HCT116 (cell line): ENCODE measurements at regions not wholly inside any gene's neighbourhood (a gene's known extent, or its start where the extent isn't known, plus 50 kb on each side); places are given as distances from the start of the nearest gene placed in this dataset.

ENCODE experiments used
- ATAC-seq: fragments of 200-7000 bp; cut with Tn5 transposase; 2 replicates; pipeline ENCODE4 v1.9.1; 2020; ENCODE audit warnings: mild to moderate bottlenecking, moderate library complexity
- BruUV-seq: library from RNA; stranded (reverse); fragments of 400-500 nt; replicated peaks from 2 replicates; lab custom pipeline; 2021; lab: Mats Ljungman, UMichigan
- CTCF ChIA-PET: fragments of 300-600 bp; sonication (Branson Sonifier 250); formaldehyde crosslinking; loops from one replicate; lab custom pipeline; 2021; ENCODE audit warnings: antibody characterized with exemption; lab: Charles Lee
- POLR2A ChIA-PET: fragments of 300-600, 350-600 bp; sonication (Branson Sonifier 250); formaldehyde crosslinking; loops from one replicate; lab custom pipeline; 2021; ENCODE audit warnings: antibody characterized with exemption; lab: Charles Lee
- RAD21 ChIA-PET, 2 experiments: fragments of 300-600 bp; sonication (Branson Sonifier 250); formaldehyde crosslinking; loops; one replicate each; lab custom pipeline; 2023; ENCODE audit warnings: low total read pairs in 2 of 2; ENCODE audit not compliant: uncharacterized antibody in 2 of 2, unreplicated experiment in 2 of 2, low non-redundant PET in 1 of 2; lab: Charles Lee
- DNase-seq: peaks from one replicate; pipeline ENCODE4 v3.0.0-alpha.2; 2010; ENCODE audit warnings: low read depth, low spot score
- H2AFZ ChIP-seq: fragments of 200-600 bp; shearing (Covaris generic), sonication (generic); 2 replicates; pipeline ENCODE4 v1.6.1; 2017; ENCODE audit warnings: low read depth, mixed run types, mixed read lengths, antibody characterized with exemption, low read length; ENCODE audit not compliant: poor library complexity, severe bottlenecking
- H3K27ac ChIP-seq: 2 replicates; pipeline ENCODE4 v1.5.1; 2012; ENCODE audit warnings: low read depth, low read length
- H3K27me3 ChIP-seq: fragments of 200-600 bp; sonication (generic); 2 replicates; pipeline ENCODE4 v1.6.1; 2016; ENCODE audit warnings: mixed run types, low read length, mixed read lengths; ENCODE audit not compliant: insufficient read depth
- H3K36me3 ChIP-seq, 2 experiments: fragments of 200-500 bp in 1 of 2; fragments of 200-600 bp in 1 of 2; sonication (Bioruptor generic) in 1 of 2; sonication (generic) in 1 of 2; 2 replicates each; pipeline versions ENCODE4 v1.5.1 to v1.6.1; 2014 to 2016; ENCODE audit warnings: low read length in 2 of 2, inconsistent platforms in 1 of 2, mixed read lengths in 1 of 2, mixed run types in 1 of 2; ENCODE audit not compliant: insufficient read depth in 2 of 2, control insufficient read depth in 1 of 2
- H3K4me1 ChIP-seq, 2 experiments: fragments of 200-600 bp in 1 of 2; sonication (generic) in 1 of 2; 2 replicates each; pipeline versions ENCODE4 v1.5.1 to v1.6.1; 2012 to 2017; ENCODE audit warnings: low read length in 2 of 2, inconsistent platforms in 1 of 2, mild to moderate bottlenecking in 1 of 2, mixed read lengths in 1 of 2, mixed run types in 1 of 2, moderate library complexity in 1 of 2; ENCODE audit not compliant: insufficient read depth in 2 of 2, control insufficient read depth in 1 of 2
- H3K4me2 ChIP-seq: fragments of 200-600 bp; sonication (generic); 2 replicates; pipeline ENCODE4 v1.6.1; 2017; ENCODE audit warnings: mixed run types, low read length, mixed read lengths
- H3K4me3 ChIP-seq, 2 experiments: fragments of 200-600 bp in 1 of 2; sonication (generic) in 1 of 2; replicated peaks in 1 of 2; 2 replicates each; pipeline ENCODE4 v1.5.1; 2011 to 2016; ENCODE audit warnings: low read length in 2 of 2, control low read depth in 1 of 2, low read depth in 1 of 2, mild to moderate bottlenecking in 1 of 2, mixed read lengths in 1 of 2, mixed run types in 1 of 2
- H3K79me2 ChIP-seq: fragments of 200-600 bp; sonication (generic); 2 replicates; pipeline ENCODE4 v1.6.1; 2017; ENCODE audit warnings: mild to moderate bottlenecking, mixed run types, low read length, moderate library complexity, mixed read lengths; ENCODE audit not compliant: insufficient read depth
- H3K9ac ChIP-seq: fragments of 200-600 bp; sonication (generic); 2 replicates; pipeline ENCODE4 v1.6.1; 2016; ENCODE audit warnings: low read length, mixed read lengths
- H3K9me2 ChIP-seq: fragments of 200-600 bp; sonication (generic), shearing (Covaris generic); 2 replicates; pipeline ENCODE4 v1.6.1; 2017; ENCODE audit warnings: mixed run types, mild to moderate bottlenecking, moderate library complexity; ENCODE audit not compliant: insufficient read depth
- H3K9me3 ChIP-seq, 2 experiments: fragments of 200-500 bp in 1 of 2; fragments of 200-600 bp in 1 of 2; sonication (Bioruptor generic) in 1 of 2; sonication (generic) in 1 of 2; 2 replicates each; pipeline ENCODE4 v1.6.1; 2014 to 2017; ENCODE audit warnings: low read length in 2 of 2, mixed read lengths in 2 of 2, inconsistent platforms in 1 of 2, low read depth in 1 of 2, mild to moderate bottlenecking in 1 of 2, mixed run types in 1 of 2, moderate library complexity in 1 of 2; ENCODE audit not compliant: control insufficient read depth in 1 of 2, insufficient read depth in 1 of 2
- H4K20me1 ChIP-seq: fragments of 200-600 bp; sonication (generic), shearing (Covaris generic); 2 replicates; pipeline ENCODE4 v1.6.1; 2017; ENCODE audit warnings: mixed run types, mild to moderate bottlenecking, moderate library complexity; ENCODE audit not compliant: insufficient read depth
- CBX3 ChIP-seq: IDR thresholded peaks from 2 replicates; pipeline ENCODE4 v1.6.1; 2012; ENCODE audit warnings: low read depth
- ELF1 ChIP-seq: IDR thresholded peaks from 2 replicates; pipeline ENCODE4 v1.6.1; 2012; ENCODE audit warnings: low read depth, borderline replicate concordance
- EZH2 ChIP-seq: fragments of 200-600 bp; sonication (generic); IDR thresholded peaks from 2 replicates; pipeline ENCODE4 v1.6.1; 2017; ENCODE audit warnings: antibody characterized with exemption, mixed run types
- FOSL1 ChIP-seq: IDR thresholded peaks from 2 replicates; pipeline ENCODE4 v1.6.1; 2012; ENCODE audit warnings: low read depth
- JUND ChIP-seq: IDR thresholded peaks from 2 replicates; pipeline ENCODE4 v1.6.1; 2012
- POLR2A ChIP-seq: IDR thresholded peaks from 2 replicates; pipeline ENCODE4 v1.7.0; 2011; ENCODE audit warnings: borderline replicate concordance; ENCODE audit not compliant: insufficient read depth, insufficient read length; ENCODE audit errors: extremely low read depth
- RAD21 ChIP-seq: IDR thresholded peaks from 2 replicates; pipeline ENCODE4 v1.6.1; 2012; ENCODE audit warnings: low read depth, mild to moderate bottlenecking
- REST ChIP-seq: IDR thresholded peaks from 2 replicates; pipeline ENCODE4 v1.6.1; 2012; ENCODE audit warnings: low read depth
- SP1 ChIP-seq: IDR thresholded peaks from 2 replicates; pipeline ENCODE4 v1.6.1; 2012; ENCODE audit warnings: low read depth
- ZNF274 ChIP-seq: fragments of 200-500 bp; sonication (Bioruptor generic); IDR thresholded peaks from 2 replicates; pipeline ENCODE4 v1.6.1; 2014; ENCODE audit warnings: mild to moderate bottlenecking, low read depth, low read length, inconsistent platforms
- intact Hi-C: fragments of 100-400 bp; cut with micrococcal nuclease; formaldehyde crosslinking; loops from 2 replicates; pipeline ENCODE4 v1.10.0; 2022
- TF ChIP-seq, protein P1 (sequence below), 3 experiments: fragments of 200-600 bp in 1 of 3; sonication (generic) in 1 of 3; IDR thresholded peaks in 2 of 3; conservative IDR thresholded peaks in 1 of 3; 2 replicates each; pipeline ENCODE4 v1.5.1; 2012 to 2017; ENCODE audit warnings: low read depth in 2 of 3, low read length in 2 of 3, antibody characterized with exemption in 1 of 3, borderline replicate concordance in 1 of 3, control low read depth in 1 of 3, mild to moderate bottlenecking in 1 of 3, mixed read lengths in 1 of 3, mixed run types in 1 of 3, moderate library complexity in 1 of 3; ENCODE audit not compliant: insufficient read depth in 1 of 3
- TF ChIP-seq, protein P2 (sequence below): IDR thresholded peaks from 2 replicates; pipeline ENCODE4 v1.6.1; 2012
- TF ChIP-seq, protein P3 (sequence below): IDR thresholded peaks from 2 replicates; pipeline ENCODE4 v1.6.1; 2011; ENCODE audit warnings: mild to moderate bottlenecking, low read length, moderate library complexity; ENCODE audit not compliant: insufficient replicate concordance; ENCODE audit errors: extremely low read depth

DNA sequence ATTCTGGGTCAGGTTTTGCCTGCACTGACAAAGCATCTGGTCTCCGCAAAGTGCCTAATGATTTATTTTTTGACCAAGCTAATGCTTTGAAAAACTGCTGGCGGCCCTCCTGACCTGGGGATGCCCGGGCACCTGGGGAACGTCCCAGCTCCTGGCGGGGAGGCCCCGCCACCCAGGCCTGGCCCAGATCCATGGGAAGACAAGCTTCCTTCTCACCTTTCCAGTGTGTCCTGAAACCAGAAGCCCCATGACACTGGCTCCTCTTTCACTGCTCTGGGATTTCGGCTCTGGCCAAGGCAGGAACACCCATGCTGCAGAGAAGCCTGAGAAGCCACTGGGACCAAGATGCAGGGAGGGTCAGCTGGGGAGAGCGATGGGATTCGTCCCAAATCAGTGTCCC lies 144.1 kb downstream of the SEC61B start:
- no peaks in the 10 kb centered on the region for H3K36me3 ChIP-seq
- H2AFZ ChIP-seq: no peak overlapping the region
- no TSS peak for BruUV-seq
- no peak for ATAC-seq
- no peaks in the 10 kb centered on the region for H3K9me2 ChIP-seq
- ChIA-PET POLR2A (no interaction called here), CTCF (no interaction called here), RAD21 (no interaction called here)
- H3K27ac ChIP-seq: no peak overlapping the region
- no peak overlapping the region for H3K4me3 ChIP-seq
- H3K9me3 ChIP-seq: no peaks in the 10 kb centered on the region
- no peaks in the 10 kb centered on the region for H3K79me2 ChIP-seq
- no peak for DNase-seq
- intact Hi-C loops: no loop called here
- H4K20me1 ChIP-seq: no peaks in the 10 kb centered on the region
- no peak overlapping the region for H3K4me2 ChIP-seq
- TF ChIP-seq POLR2A: no peak
- TF ChIP-seq EZH2: no peak
- peaks cover 15% of the 10 kb centered on the region for H3K27me3 ChIP-seq
- H3K9ac ChIP-seq: no peak overlapping the region
- peaks cover 5 to 12% of the 10 kb centered on the region in 2 experiments; a peak in 1 of 4 replicates for H3K4me1 ChIP-seq

GRCh38 chr9:99366621-99367020 lies 144.5 kb downstream of the SEC61B start:
- POLR2A ChIA-PET: no interaction called here
- no TSS peak for BruUV-seq
- RAD21 ChIA-PET: no interaction called here
- H3K9me2 ChIP-seq: no peaks in the 10 kb centered on the region
- H3K27ac ChIP-seq: no peak overlapping the region
- H3K4me1 ChIP-seq: peaks cover 5 to 12% of the 10 kb centered on the region in 2 experiments; a peak in 1 of 4 replicates
- no peak overlapping the region for H2AFZ ChIP-seq
- no peak overlapping the region for H3K9ac ChIP-seq
- no peaks in the 10 kb centered on the region for H3K9me3 ChIP-seq
- TF ChIP-seq JUND (no peak), ELF1 (no peak), SP1 (no peak), CBX3 (no peak), RAD21 (no peak), REST (no peak), FOSL1 (no peak), POLR2A (no peak), ZNF274 (no peak)
- TF ChIP-seq, protein P1, sequence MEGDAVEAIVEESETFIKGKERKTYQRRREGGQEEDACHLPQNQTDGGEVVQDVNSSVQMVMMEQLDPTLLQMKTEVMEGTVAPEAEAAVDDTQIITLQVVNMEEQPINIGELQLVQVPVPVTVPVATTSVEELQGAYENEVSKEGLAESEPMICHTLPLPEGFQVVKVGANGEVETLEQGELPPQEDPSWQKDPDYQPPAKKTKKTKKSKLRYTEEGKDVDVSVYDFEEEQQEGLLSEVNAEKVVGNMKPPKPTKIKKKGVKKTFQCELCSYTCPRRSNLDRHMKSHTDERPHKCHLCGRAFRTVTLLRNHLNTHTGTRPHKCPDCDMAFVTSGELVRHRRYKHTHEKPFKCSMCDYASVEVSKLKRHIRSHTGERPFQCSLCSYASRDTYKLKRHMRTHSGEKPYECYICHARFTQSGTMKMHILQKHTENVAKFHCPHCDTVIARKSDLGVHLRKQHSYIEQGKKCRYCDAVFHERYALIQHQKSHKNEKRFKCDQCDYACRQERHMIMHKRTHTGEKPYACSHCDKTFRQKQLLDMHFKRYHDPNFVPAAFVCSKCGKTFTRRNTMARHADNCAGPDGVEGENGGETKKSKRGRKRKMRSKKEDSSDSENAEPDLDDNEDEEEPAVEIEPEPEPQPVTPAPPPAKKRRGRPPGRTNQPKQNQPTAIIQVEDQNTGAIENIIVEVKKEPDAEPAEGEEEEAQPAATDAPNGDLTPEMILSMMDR (IDR thresholded peaks at IDR 0.05 in 2 of 3, conservative IDR thresholded peaks at IDR 0.05 in 1 of 3; ENCODE audit: borderline replicate concordance in 1 of 3, insufficient read depth in 1 of 3, low read depth in 2 of 3, low read length in 2 of 3): no peak
- TF ChIP-seq, protein P2, sequence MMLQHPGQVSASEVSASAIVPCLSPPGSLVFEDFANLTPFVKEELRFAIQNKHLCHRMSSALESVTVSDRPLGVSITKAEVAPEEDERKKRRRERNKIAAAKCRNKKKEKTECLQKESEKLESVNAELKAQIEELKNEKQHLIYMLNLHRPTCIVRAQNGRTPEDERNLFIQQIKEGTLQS: no peak
- TF ChIP-seq, protein P3, sequence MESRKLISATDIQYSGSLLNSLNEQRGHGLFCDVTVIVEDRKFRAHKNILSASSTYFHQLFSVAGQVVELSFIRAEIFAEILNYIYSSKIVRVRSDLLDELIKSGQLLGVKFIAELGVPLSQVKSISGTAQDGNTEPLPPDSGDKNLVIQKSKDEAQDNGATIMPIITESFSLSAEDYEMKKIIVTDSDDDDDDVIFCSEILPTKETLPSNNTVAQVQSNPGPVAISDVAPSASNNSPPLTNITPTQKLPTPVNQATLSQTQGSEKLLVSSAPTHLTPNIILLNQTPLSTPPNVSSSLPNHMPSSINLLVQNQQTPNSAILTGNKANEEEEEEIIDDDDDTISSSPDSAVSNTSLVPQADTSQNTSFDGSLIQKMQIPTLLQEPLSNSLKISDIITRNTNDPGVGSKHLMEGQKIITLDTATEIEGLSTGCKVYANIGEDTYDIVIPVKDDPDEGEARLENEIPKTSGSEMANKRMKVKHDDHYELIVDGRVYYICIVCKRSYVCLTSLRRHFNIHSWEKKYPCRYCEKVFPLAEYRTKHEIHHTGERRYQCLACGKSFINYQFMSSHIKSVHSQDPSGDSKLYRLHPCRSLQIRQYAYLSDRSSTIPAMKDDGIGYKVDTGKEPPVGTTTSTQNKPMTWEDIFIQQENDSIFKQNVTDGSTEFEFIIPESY: no peak
- peaks cover 11% of the 10 kb centered on the region; the same call in 1 of the 2 replicates for H3K27me3 ChIP-seq
- CTCF ChIA-PET: no interaction called here
- ATAC-seq (no peak), DNase-seq (no peak)
- H3K79me2 ChIP-seq: no peaks in the 10 kb centered on the region
- H3K4me2 ChIP-seq: no peak overlapping the region
- intact Hi-C loops: no loop called here
- H3K36me3 ChIP-seq: no peaks in the 10 kb centered on the region
- H4K20me1 ChIP-seq: no peaks in the 10 kb centered on the region
- no peak overlapping the region for H3K4me3 ChIP-seq
